GM12872 (cell line): ENCODE measurements at regions not wholly inside any gene's neighbourhood (a gene's known extent, or its start where the extent isn't known, plus 50 kb on each side); places are given as distances from the start of the nearest gene placed in this dataset.

Source experiments
- TF ChIP-seq, protein P1 (sequence below): IDR thresholded peaks from 3 replicates; pipeline ENCODE4 v1.5.1; 2011; ENCODE audit warnings: low read depth, mild to moderate bottlenecking, low read length, moderate library complexity; ENCODE audit not compliant: insufficient read depth

DNA sequence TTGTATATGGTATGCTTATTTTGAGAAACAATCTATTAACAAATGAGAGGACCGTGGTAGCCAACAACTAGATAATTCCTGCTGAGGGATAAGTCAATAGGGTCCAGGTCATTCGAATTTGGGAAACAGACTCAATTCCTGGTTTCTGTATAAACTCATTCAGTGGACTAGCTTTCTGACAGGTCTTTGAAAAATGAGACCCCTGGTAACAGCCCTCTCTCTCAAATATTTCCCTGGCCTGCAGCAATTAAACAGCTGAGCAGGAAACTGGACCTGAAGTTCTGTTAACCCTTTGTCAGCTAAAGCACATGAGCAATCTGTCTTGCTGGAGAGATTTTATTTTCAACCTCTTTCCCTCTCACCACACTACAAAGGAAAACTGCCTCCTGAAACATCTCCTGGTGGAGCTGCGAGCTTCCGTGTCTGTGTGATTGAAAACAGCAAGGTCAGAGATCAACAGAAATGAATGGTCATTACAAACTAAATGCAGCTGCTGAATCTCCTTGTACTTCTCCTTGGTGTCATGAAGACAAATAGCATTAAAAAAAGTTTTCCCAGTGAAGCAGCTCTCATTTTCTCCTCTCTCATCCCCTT lies 70.3 kb upstream of the CCDC85A start:
- TF ChIP-seq, protein P1, sequence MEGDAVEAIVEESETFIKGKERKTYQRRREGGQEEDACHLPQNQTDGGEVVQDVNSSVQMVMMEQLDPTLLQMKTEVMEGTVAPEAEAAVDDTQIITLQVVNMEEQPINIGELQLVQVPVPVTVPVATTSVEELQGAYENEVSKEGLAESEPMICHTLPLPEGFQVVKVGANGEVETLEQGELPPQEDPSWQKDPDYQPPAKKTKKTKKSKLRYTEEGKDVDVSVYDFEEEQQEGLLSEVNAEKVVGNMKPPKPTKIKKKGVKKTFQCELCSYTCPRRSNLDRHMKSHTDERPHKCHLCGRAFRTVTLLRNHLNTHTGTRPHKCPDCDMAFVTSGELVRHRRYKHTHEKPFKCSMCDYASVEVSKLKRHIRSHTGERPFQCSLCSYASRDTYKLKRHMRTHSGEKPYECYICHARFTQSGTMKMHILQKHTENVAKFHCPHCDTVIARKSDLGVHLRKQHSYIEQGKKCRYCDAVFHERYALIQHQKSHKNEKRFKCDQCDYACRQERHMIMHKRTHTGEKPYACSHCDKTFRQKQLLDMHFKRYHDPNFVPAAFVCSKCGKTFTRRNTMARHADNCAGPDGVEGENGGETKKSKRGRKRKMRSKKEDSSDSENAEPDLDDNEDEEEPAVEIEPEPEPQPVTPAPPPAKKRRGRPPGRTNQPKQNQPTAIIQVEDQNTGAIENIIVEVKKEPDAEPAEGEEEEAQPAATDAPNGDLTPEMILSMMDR = no peak

DNA sequence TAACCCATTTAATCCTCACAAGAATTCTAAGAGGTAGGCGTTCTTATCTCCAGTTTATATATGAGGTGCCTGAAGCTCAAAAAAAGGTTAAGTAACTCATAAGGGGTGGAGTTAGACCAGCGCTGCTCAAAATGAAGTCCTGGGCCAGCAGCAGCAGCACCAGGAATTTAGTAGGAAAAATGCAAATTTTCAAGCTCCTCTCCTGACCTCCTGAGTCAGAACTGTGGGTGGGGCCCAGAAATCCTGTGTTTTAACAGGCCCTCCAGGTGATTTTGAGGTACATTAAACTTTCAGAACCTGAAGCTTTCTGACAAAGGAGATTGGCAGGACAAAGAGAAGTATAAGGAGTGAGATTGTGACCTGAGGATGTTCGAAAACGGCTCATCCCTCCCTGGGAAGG lies 66.0 kb upstream of the CCDC85A start:
- TF ChIP-seq, protein P1 = no peak

DNA sequence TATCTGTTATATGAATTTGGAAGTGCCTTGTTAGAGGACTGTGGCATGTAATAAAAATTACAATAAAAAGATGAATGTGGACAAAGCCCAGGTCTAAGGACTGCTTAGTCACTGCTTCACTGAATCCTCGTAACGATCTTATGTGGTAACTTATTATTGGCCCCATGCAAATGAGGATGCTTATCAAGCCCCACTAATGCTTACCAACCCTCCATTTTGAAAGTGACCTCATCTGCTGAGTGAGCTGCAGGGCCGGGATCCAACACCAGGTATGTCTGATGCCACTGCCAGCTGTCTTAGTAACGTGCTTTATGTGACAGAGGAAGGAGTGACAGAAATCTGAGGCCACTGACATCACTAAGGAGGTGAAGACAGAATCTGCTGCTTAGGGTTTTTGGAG lies 65.3 kb upstream of the CCDC85A start:
- TF ChIP-seq, protein P1 = no peak

DNA sequence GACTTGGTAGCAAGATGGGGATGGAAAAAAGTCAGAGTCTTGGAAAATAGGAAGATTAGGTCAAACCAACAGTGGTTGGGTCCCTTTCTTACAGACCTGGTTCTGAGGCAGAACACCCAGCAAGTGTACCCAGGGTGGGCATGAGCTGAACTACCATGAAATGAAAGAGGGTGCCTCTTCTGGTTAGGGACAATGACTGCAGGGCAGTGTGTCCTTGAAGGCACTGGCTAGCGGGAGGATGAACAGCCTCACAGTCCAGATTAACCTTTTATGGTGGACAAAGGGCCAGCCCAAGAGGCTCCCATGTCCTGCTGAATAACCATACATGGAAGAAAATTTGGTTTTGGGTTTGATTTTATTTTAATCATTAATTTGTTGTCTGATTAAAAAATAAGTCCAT lies 61.8 kb upstream of the CCDC85A start:
- TF ChIP-seq, protein P1 = no peak

DNA sequence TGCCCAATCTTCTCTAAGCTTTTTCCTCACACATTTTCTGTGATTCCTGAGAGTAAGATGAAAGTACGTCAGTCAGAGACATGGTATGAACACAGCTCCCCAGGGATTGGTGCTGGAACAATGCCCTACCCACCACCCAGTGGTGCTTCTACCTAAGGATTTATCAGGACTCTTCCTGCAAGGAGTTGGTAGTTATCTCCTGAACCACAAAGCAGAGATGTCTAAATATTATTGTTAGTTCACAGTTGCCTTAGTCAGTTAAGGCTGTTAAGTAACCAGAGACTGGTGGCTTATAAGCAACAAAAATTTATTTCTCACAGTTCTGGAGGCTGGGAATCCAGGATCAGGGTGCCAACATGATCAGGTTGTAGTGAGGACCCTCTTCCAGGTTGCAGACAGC lies 60.3 kb upstream of the CCDC85A start:
- TF ChIP-seq, protein P1 = no peak

DNA sequence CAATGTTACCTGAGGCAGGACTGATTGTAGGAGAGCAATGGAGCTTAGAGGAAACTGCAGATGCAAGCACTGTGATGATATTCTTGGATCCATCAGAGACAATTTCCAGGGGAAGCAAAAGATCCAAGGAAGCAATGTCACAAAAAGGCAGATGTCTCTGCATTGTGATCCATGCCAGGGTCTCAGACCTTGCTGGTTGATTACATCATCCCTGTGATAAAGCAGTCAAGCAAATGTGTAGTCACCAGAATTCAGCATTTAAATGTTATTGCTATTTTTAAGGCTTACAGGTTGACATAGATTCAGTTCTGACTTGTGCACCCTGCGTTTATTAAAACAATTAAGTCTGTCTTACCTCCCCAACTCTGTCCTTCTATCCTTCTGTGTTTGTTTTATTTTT lies 56.8 kb upstream of the CCDC85A start:
- TF ChIP-seq, protein P1 = no peak

DNA sequence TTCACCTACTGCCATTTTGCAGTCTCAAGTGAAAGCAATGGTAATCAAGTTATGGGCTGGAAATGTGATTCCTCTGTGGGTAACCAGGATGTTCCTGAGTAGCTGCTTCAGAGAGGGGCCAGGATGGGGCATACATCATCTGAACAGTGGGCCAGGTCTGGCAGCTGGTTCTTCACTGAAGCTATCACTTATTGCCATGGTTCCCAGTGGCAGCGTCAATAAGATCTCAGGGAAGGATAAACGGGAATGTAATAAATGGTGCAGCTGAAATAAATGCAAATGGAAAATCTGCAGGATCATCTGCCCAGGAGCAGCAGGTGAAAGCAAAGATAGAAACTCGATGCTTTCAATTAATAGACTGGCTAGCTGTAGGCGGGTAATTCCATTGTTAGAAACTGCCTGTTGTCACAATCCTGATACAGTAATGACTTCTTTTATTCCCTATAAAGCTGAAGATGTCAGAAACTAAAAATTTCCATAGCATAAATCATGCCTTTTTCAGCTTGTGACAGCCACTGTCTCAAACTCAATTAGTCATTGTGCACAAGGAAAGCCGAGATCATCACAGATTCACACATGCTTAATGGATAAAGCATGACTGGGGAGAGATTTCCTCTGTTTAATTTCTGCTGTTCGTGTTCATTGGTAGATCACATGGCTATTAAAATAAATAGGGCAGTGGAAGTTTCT lies 56.2 kb upstream of the CCDC85A start:
- TF ChIP-seq, protein P1 = no peak

DNA sequence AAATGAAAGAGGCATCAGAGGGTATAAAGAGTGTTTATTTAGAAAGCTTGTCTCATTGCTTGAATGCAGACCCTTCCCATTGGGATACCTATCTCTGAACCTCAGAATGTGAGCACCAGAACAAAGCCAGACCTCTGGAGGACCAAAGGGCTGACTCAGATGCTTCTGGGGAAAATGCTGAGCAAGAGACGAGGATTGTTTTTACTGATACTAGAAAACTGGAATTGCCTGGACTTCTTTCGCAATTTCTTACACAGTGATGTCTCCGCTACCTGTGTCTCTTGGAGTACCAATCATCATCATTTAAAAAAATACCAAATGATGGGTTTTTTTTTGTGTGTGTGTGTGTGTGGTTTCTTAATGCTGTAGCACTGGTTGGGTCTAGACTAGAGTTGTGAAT lies 55.6 kb upstream of the CCDC85A start:
- TF ChIP-seq, protein P1 = no peak
